ENCODE measurements at regions not wholly inside any gene's neighbourhood (a gene's known extent, or its start where the extent isn't known, plus 50 kb on each side); places are given as distances from the start of the nearest gene placed in this dataset.

DNA sequence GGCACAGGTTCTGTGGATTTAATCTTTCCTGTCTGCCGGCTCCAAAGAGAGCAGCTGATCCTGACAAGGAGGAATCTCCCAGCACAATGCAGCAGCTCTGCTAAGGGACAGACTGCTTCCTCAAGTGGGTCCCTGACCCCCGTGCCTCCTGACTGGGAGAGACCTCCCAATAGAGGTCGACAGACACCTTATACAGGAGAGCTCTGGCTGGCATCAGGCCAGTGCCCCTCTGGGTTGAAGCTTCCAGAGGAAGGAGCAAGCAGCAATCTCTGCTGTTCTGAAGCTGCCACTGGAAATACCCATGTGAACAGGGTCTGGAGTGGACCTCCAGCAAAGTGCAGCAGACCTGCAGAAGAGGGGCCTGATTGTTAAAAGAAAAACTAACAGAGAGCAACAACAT lies 630.2 kb upstream of the FTMT start:
- Histone ChIP-seq H3K9me3 (ENCODE audit: insufficient read depth, low read length) (no peaks in the 10 kb centered on the region), H3K9me2 (replicated peaks; ENCODE audit: insufficient read depth, low read length) (no peaks in the 10 kb centered on the region), H3K79me2 (ENCODE audit: insufficient read depth, low read length) (no peaks in the 10 kb centered on the region), H3K4me2 (ENCODE audit: low read depth, low read length, poor library complexity, severe bottlenecking) (no peak overlapping the region), H3K27me3 (ENCODE audit: low read length) (no peaks in the 10 kb centered on the region), H3K27ac (ENCODE audit: low read depth, low read length) (no peak overlapping the region), H4K20me1 (ENCODE audit: low read depth, low read length) (no peaks in the 10 kb centered on the region), H3K9ac (ENCODE audit: low read length) (no peak overlapping the region), H3F3A (ENCODE audit: insufficient read depth) (no peaks in the 10 kb centered on the region), H3K36me3 (ENCODE audit: low read length) (no peaks in the 10 kb centered on the region), H3K4me3 (ENCODE audit: insufficient read depth, low read length, poor library complexity, severe bottlenecking) (no peak overlapping the region), H2AFZ (ENCODE audit: low read depth, low read length, severe bottlenecking) (no peak overlapping the region)
- TF ChIP-seq, protein P1, sequence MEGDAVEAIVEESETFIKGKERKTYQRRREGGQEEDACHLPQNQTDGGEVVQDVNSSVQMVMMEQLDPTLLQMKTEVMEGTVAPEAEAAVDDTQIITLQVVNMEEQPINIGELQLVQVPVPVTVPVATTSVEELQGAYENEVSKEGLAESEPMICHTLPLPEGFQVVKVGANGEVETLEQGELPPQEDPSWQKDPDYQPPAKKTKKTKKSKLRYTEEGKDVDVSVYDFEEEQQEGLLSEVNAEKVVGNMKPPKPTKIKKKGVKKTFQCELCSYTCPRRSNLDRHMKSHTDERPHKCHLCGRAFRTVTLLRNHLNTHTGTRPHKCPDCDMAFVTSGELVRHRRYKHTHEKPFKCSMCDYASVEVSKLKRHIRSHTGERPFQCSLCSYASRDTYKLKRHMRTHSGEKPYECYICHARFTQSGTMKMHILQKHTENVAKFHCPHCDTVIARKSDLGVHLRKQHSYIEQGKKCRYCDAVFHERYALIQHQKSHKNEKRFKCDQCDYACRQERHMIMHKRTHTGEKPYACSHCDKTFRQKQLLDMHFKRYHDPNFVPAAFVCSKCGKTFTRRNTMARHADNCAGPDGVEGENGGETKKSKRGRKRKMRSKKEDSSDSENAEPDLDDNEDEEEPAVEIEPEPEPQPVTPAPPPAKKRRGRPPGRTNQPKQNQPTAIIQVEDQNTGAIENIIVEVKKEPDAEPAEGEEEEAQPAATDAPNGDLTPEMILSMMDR (IDR thresholded peaks at IDR 0.05; ENCODE audit: insufficient read depth, low read length, poor library complexity, severe bottlenecking), result no peak
- no peak for TF ChIP-seq EZH2phosphoT487 (conservative IDR thresholded peaks at IDR 0.05; ENCODE audit: low read length)

GRCh38 chr5:121226765-121227164 lies 624.9 kb upstream of the FTMT start:
- H3K4me3 ChIP-seq (ENCODE audit: insufficient read depth, low read length, poor library complexity, severe bottlenecking), result no peak overlapping the region
- no peaks in the 10 kb centered on the region for H3K9me2 ChIP-seq (replicated peaks; ENCODE audit: insufficient read depth, low read length)
- H3K79me2 ChIP-seq (ENCODE audit: insufficient read depth, low read length), result no peaks in the 10 kb centered on the region
- no peaks in the 10 kb centered on the region for H3F3A ChIP-seq (ENCODE audit: insufficient read depth)
- H3K36me3 ChIP-seq (ENCODE audit: low read length), result no peaks in the 10 kb centered on the region
- no peak overlapping the region for H3K9ac ChIP-seq (ENCODE audit: low read length)
- no peaks in the 10 kb centered on the region for H3K27me3 ChIP-seq (ENCODE audit: low read length)
- no peak overlapping the region for H3K4me2 ChIP-seq (ENCODE audit: low read depth, low read length, poor library complexity, severe bottlenecking)
- TF ChIP-seq EZH2phosphoT487 (conservative IDR thresholded peaks at IDR 0.05; ENCODE audit: low read length), result no peak
- TF ChIP-seq, protein P1 (IDR thresholded peaks at IDR 0.05; ENCODE audit: insufficient read depth, low read length, poor library complexity, severe bottlenecking), result no peak
- H2AFZ ChIP-seq (ENCODE audit: low read depth, low read length, severe bottlenecking), result no peak overlapping the region
- no peak overlapping the region for H3K27ac ChIP-seq (ENCODE audit: low read depth, low read length)
- no peaks in the 10 kb centered on the region for H4K20me1 ChIP-seq (ENCODE audit: low read depth, low read length)
- no peaks in the 10 kb centered on the region; the same call in 1 of the 2 replicates for H3K9me3 ChIP-seq (ENCODE audit: insufficient read depth, low read length)

DNA sequence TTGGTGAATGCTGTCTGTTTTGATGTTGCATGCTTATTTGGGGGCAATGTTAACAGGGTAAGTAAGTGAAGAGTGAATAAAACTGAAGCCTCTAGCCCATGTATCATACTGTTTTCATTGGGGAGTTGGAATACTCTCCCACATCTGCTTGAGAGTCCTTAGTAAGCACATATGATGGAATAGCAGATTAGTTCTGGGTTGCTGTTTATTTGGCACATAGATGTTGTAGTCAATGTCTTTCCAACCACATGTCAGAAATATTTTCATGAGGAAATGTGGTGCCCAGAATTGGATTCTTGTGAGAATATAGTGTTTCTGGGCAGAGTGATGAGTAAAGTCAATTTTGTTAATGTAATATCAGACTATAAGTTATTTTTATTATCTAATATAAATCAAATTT lies 611.7 kb upstream of the FTMT start:
- Histone ChIP-seq H2AFZ (ENCODE audit: low read depth, low read length, severe bottlenecking) (no peak overlapping the region), H4K20me1 (ENCODE audit: low read depth, low read length) (no peaks in the 10 kb centered on the region), H3K4me2 (ENCODE audit: low read depth, low read length, poor library complexity, severe bottlenecking) (no peak overlapping the region), H3K79me2 (ENCODE audit: insufficient read depth, low read length) (no peaks in the 10 kb centered on the region), H3K27ac (ENCODE audit: low read depth, low read length) (no peak overlapping the region), H3K27me3 (ENCODE audit: low read length) (no peaks in the 10 kb centered on the region), H3K36me3 (ENCODE audit: low read length) (no peaks in the 10 kb centered on the region), H3K4me3 (ENCODE audit: insufficient read depth, low read length, poor library complexity, severe bottlenecking) (no peak overlapping the region), H3K9me2 (replicated peaks; ENCODE audit: insufficient read depth, low read length) (no peaks in the 10 kb centered on the region), H3K9me3 (ENCODE audit: insufficient read depth, low read length) (no peaks in the 10 kb centered on the region), H3K9ac (ENCODE audit: low read length) (no peak overlapping the region), H3F3A (ENCODE audit: insufficient read depth) (no peaks in the 10 kb centered on the region)
- TF ChIP-seq, protein P1 (IDR thresholded peaks at IDR 0.05; ENCODE audit: insufficient read depth, low read length, poor library complexity, severe bottlenecking), result no peak
- TF ChIP-seq EZH2phosphoT487 (conservative IDR thresholded peaks at IDR 0.05; ENCODE audit: low read length), result no peak

Measured in SU-DHL-6 (cell line).